ENCODE measurements at regions not wholly inside any gene's neighbourhood (a gene's known extent, or its start where the extent isn't known, plus 50 kb on each side); places are given as distances from the start of the nearest gene placed in this dataset.
"Not testable (repeated sequence)": the region's sequence is repeated elsewhere in the genome, so short reads cannot be mapped to it uniquely, and the experiment has no call there.

DNA sequence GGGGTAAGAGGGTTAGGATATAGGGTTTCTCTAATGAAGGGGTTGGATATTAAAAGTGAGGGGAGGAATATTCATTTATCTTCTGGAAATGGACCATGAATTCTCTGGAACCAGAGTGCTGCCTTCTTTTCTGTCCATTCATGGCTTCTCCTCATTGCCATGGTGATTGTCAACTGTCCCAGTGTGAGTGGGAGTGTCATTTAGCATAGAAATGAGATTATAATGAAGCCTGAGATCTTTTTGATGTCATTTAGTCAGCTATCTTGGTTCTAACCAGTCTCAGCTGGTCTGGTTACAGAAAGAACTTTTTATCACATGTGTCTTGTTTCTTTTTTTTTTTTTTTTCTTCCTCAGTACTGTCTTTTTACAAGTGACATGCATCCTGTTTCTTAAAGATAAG, 497.3 kb upstream of the PITX2 start:
- DNase-seq (ENCODE audit: low read depth in 3 of 3, low spot score in 1 of 3), result no peak

DNA sequence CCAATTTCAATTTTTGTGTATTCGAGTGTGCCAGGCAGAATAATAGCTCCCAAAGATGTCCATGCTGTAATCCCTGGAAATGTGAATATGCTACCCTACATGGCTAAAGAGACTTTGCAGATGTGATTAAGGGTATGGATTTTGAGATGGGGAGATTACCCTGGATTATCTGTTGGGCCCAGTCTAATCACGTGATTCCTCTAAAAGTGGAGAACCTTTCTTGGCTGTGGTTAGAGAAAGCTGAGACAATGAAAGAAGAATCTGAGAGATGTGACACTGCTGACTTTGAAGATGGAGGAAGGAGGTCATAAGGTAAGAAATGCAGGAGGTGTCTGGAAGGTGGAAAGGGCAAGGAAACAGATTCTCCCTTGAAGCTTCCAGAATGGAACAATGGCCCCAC, 503.5 kb upstream of the PITX2 start:
- no peak for DNase-seq (ENCODE audit: low read depth in 3 of 3, low spot score in 1 of 3)

DNA sequence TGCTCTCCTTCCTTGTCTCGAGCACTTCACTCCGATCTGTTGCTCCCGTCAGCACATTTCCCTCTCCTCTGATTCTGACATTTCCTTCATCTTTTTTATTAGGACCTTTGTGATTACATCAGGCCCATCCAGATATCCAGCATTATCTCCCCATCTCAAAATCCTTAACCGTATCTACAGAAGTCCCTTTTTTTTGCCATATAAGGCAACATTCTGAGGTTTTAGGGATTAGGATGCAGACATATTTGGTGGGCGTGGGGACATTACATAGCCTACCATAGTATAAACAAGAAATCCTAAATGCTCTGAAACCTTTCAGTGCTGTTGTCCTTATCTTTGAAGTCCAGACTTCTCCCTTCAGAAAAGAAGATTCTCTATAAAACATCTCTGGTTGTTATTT, 505.0 kb upstream of the PITX2 start:
- no peak for DNase-seq (ENCODE audit: low read depth in 3 of 3, low spot score in 1 of 3)

DNA sequence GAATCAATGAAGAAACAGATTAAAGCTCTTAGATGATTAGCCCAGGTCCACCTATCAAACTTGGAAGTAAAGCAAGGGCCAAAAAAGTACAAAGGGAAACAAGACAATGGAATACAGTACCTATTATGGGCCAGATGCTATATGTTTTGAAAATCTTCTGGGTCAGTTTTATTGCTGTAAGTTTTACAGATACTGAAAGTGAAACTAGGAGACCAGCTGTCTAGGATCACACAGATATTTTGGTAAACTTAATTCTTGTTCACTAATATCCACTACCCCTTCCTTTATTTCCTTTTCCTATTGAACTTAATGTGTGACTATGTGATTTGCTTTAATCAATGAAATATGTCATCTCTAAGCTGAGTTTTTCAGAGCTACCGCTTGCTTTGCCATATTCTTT, 505.4 kb upstream of the PITX2 start:
- no peak for DNase-seq (ENCODE audit: low read depth in 3 of 3, low spot score in 1 of 3)

DNA sequence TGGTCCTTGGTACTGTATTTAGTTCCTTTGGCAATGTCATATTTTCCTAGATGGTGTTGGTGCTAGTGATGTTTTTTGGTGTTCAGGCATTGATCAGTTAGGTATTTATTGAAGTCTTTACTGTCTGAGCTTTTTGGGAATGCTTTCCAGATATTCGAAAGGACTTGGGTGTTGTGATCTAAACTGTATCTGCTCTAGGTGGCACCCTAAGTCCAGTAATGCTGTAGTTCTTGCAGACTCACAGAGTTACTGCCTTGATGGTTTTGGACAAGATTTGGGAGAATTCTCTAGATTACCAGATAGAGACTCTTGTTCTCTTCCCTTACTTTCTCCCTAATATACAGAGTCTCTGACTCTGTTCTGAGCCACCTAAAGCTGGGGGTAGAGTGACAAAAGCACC, 513.6 kb upstream of the PITX2 start:
- no peak for DNase-seq (ENCODE audit: low read depth in 3 of 3, low spot score in 1 of 3)

DNA sequence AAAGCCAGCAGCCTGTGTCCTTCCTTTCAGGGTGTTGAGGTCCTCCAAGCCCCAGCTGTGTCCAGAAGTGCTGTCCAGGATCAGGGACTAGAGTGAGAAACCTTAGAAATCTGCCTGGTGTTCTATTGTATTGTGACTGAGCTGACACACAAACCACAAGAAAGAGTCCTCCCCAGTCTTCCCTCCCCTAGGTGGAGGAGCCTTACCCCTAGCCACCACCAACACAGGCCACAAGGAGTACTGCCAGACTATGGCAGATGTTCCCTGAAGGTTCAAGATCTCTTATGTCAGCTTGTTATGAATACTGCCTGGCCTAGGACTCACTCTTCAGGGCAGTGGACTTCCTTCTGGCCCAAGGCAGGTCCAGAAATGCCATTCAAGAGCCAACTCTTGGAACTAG, 514.1 kb upstream of the PITX2 start:
- no peak for DNase-seq (ENCODE audit: low read depth in 3 of 3, low spot score in 1 of 3)

DNA sequence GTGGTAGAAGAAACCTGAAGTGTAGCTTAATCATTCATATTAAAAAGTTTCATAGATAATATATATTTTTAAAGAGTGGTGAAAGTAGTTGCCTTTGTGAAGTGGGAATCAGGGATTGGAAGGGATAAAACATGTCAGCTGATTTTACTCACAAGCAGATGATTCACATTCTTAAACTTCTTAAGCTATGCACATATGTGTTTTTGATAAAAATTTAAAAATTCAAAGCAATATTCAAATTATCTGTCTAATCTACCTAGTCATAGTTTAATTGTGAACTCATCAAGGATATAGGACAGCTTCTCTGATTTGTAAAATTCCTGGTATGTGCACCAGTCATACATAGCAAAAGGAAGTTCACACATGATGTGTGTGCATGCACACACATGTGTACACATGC, 520.6 kb upstream of the PITX2 start:
- no peak for DNase-seq (ENCODE audit: low read depth in 3 of 3, low spot score in 1 of 3)

DNA sequence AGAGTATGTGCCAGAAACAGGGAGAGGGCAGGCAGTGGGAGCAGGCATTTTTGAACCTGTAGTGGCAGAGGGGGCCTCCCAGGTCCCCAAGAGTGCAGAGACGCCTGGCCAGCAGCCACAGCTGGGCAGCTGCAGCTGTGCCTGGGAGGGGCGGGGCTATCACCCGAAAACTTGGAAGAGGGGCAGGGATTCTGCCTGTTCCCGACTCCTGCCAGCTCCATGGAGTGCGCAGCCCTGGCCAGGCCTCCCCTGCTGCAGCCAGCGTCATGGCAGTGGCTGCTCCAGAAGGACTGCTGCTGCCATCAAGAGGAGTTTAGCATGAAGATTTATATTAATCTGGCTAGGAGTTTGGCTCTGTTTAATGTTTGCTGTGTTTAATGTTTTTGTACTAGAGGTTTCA, 532.1 kb upstream of the PITX2 start:
- no peak for DNase-seq (ENCODE audit: low read depth in 3 of 3, low spot score in 1 of 3)

DNA sequence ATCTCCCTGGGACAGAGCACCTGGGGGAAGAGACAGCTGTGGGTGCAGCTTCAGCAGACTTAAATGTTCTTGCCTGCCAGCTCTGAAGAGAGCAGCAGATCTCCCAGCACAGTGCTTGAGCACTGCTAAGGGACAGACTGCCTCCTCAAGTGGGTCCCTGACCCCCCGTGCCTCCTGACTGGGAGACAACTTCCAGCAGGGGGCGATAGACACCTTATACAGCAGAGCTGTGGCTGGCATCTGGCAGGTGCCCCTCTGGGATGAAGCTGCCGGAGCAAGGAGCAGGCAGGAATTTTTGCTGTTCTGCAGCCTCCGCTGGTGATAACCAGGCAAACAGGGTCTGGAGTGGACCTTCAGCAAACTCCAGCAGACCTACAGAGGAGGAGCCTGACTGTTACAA, 541.7 kb upstream of the PITX2 start:
- not testable (repeated sequence) for DNase-seq (ENCODE audit: low read depth in 3 of 3, low spot score in 1 of 3)

DNA sequence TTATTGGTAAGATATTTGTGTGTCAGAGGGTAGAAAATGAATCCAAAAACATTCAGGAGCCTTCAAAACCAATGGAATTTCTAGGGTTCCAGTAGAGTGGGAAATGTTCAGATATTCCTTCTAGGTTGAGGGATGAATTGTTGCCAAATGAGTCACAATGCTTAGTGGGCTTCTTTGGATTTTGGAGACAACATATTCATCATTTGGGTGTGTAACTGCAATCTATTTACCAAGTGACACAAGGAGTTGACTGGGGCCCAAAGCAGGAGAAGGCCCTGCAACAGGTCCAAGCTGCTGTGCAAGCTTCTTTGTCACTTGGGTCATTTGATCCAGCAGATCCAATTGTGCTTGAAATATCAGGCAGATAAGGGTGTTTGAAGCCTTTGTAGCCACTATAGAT, 551.5 kb upstream of the PITX2 start:
- no peak for DNase-seq (ENCODE audit: low read depth in 3 of 3, low spot score in 1 of 3)

DNA sequence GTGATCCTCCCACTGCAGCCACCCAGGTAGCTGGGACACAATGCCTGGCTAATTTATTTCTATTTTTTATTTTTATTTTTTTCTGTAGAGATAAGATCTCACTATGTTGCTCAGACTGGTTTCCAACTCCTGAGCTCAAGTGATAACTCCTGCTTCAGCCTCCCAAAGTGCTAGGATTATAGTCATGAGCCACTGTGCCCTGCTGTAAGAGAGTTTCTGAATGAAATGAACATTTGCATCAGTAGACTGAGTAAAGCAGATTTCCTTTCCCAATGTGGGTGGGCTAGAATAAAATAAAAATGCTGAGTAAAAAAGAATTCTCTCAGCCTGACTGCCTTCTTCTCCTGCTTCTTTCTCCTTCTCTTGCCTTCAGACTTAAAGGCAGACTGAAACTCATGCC, 555.4 kb upstream of the PITX2 start:
- DNase-seq (ENCODE audit: low read depth in 3 of 3, low spot score in 1 of 3), result no peak

DNA sequence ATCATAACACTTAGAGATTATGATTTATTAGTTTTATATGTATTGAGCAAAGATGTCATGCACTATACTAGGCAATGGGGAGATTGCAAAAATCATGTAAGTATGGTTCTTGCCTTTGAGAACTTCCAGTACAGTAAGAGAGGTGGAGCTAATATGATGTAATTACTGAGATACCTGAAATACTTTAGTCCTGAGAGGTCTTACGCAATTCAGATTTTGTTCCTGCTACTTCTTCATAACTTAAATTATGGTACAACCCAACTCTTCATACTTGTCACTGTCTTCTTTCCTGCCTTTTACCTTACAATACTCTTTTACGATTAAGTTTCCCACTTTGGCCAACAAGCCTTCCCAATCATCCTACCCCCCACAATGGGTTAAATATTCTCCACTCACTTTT, 564.2 kb upstream of the PITX2 start:
- DNase-seq (ENCODE audit: low read depth in 3 of 3, low spot score in 1 of 3), result no peak

DNA sequence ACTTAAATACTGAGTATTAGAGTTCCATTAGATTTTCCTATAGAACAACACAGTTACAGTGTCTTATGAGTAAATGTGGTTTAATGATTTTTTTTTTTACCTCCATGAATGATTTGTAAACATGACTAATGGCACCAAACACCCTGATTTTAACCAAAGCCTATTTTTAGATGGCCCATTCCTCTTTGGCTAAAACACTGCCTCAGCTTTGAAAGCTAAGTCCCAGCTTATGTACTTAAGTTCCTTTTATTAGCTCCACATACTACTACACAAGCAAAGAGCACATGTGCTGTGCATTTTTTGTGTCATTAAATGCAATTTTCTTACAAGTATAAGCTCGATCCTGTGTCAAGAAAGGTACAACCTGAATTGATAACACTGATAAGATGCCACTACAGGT, 575.6 kb upstream of the PITX2 start:
- no peak for DNase-seq (ENCODE audit: low read depth in 3 of 3, low spot score in 1 of 3)

DNA sequence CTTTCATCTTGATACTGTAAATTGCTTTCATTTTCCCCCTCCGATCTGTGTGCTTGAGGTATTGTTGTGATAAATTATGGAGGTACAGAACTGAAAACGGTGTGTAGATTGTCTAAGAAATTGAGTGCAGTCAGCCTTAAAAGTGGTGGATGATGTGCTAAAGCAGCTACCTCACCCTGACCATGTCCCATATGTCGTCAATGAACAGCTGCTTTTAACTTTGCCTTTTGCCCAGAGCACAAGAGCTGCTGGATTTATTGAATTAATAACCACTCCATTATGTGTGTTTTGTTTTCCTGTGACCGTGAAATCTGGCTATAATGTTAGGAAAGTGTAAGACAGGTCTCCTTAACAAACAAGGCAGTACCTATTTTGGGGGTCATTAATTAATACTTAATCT, 581.9 kb upstream of the PITX2 start:
- no peak for DNase-seq (ENCODE audit: low read depth in 3 of 3, low spot score in 1 of 3)

DNA sequence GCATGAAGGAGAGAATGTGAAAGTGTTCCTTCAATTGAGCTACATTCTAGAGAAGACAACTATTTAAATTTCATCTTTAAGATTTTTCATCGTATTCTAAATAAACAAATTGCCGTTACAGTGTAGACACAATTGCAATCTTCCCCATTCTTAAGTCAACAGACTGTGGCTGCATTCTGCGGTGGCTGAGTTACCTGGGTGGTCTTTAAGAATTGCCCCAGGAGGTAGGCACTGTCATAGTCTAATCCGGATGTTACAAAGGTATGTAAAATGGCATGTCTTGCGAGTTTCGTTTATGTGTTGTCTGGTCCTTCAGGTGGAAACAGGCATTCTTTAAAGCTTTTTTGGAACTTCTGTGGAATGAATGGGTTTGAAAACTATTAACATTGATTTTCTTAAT, 586.1 kb upstream of the PITX2 start:
- DNase-seq (ENCODE audit: low read depth in 3 of 3, low spot score in 1 of 3), result no peak

DNA sequence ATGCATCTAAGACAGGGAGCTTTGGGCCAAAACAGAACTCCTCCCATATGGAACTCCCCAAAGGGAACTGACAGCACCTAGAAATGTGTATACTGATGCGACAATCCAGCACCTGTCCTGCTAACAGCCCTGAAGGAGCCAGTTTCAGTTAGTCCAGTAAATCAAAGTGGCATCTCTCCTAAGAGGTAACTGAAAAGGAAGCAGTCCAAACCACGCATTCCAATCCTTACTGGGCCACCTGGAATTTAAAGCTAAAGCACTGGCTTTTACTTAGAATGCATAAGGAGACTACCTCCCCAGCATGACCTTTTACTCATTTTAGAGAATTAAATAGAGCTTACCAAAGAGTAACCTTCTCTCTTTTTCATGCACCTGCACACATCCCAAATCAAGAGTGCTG, 586.8 kb upstream of the PITX2 start:
- DNase-seq (ENCODE audit: low read depth in 3 of 3, low spot score in 1 of 3), result no peak

DNA sequence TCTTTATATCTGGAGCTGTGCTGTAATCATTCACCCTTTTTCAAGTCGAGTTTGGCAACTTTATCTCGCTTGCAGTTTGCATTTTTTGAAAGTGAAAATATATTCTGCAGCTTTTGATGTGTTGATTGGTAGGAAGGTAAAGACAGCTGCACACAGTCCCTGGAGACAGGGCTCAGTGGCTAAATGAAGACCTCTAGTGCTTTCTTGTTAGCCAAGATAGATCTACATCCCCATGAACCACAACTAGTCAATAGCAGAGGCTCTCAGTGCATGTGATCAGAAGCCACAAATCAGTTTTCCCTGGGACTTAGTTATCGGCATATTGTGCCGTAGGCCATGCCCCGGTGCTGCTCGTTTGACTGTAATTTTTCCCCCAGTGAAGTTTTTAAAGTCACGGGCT, 587.7 kb upstream of the PITX2 start:
- no peak for DNase-seq (ENCODE audit: low read depth in 3 of 3, low spot score in 1 of 3)

DNA sequence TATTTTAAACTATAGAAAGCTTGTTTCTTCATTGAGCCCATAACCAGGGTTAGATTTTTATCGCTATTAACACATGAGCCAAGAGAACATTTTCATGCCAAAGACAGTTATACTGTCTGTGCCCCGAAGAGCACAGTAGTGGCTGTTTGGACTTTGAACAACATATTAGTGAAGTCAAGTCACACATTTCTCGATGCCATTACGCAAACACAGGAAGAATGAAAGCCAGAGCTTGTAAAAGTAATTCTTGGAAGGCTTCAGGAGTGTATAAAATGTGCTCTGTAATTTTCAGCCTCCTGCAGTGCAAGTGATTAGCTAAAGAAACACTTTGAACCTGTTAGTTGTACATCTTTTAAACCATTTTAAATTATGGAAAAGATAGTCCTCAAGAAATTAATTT, 590.7 kb upstream of the PITX2 start:
- DNase-seq (ENCODE audit: low read depth in 3 of 3, low spot score in 1 of 3), result no peak

DNA sequence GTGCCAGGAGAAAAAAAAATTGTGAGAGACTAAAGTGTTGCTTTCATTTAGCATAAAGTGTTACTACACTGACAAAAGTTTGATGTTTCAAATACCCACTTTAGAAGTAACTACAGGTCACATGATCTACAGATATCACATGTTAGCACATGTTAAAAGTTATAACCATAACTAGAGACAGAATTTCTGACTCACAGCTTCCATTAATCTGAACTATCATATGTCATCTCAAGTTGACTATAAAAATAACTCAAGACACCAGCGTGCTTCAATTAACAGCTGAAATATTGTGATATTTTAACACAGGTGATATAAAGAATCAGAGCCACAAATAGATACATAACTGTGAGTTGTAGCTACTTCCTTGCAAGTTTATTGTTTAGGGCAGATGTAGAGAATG, 591.5 kb upstream of the PITX2 start:
- DNase-seq (ENCODE audit: low read depth in 3 of 3, low spot score in 1 of 3), result no peak

DNA sequence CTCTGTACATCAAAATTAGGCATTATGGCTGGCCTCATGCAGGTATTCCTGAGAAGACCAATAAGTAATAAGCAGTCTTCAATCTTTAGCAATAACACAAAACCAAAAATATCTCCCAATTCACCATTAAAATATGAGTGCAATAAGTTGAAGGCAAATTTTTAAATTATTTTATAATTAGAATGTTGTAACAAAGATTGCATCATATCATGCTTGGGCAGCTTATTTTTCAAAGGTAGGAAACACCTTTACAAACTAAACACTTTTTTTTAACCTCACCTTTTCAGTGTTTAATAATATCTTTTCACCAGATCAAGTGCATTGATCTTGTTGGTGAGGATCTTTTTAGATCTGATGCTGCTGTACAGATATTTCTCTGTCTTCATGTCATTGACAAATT, 592.9 kb upstream of the PITX2 start:
- DNase-seq (ENCODE audit: low read depth in 3 of 3, low spot score in 1 of 3), result no peak

DNA sequence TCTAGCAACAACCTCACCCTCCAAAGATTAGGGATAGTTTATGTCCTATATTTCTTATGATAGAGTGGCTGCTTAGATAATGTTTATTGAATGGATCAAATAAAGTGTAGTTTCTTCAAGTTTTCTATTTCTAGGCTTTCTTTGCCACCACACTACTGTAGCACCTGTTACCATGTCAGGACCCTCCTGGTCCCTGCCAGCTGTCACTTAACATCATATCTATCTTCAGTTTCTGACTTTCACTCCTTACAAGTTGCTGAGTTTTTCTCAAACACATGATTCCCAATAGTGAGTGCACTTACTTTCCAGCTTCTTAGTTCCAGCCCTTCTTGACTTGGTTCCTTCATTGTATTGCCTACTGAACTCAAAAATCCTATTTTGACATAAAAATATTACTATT, 593.9 kb upstream of the PITX2 start:
- DNase-seq (ENCODE audit: low read depth in 3 of 3, low spot score in 1 of 3), result no peak

DNA sequence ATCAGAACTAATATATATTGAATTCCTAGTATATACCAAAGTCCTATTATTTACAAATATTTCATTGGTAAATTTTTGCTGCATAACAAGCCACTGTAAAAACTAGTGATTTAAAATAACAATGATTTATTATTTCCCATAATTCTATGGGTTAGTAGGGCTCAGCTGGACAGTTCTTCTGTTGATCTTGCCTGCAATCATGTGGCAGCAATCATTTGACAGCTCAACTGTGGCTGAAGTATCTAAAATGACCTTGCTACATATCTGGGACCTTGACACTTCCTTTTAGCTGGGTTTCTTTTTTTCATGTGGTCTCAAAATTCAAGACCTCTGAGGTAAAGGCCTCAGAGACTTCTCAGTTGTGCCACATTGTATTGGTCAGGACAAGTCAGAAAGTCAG, 598.5 kb upstream of the PITX2 start:
- DNase-seq (ENCODE audit: low read depth in 3 of 3, low spot score in 1 of 3), result no peak

DNA sequence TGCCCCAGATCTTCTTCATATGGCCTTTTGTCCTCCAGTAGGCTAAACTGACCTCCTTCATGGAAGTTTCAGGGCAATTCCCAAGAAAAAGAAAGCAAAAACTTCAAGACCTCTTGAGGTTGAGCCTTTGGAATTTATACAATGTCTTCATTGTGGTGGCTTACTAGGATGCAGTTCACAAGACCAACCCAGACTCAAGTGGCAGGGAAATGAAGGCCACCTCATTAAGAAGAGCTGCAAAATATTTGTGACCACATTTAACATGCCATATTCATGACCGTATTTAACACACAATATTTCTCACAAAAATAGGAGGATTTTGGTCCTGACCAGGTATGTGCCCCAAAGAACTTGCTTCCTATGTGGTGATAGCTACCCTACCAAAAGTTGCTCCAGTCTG, 605.5 kb upstream of the PITX2 start:
- no peak for DNase-seq (ENCODE audit: low read depth in 3 of 3, low spot score in 1 of 3)

DNA sequence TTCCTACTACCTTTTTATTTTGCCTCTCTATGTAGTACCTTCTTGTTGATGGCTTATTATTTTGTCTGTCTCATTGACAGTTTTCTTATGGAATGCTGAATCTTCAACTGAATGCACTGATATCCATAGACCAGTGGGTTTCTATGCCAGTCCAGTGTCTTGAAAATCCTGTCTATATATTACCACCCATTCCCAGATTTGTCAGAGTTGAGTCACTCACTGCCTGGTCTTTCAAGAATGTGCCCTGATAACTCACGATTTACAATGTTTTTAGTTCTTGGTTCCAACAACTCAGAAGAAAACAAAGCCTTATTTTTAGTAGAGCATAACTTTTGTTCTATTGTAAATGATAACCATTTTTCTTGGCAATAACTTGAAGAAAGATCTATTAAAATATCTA, 606.0 kb upstream of the PITX2 start:
- no peak for DNase-seq (ENCODE audit: low read depth in 3 of 3, low spot score in 1 of 3)

DNA sequence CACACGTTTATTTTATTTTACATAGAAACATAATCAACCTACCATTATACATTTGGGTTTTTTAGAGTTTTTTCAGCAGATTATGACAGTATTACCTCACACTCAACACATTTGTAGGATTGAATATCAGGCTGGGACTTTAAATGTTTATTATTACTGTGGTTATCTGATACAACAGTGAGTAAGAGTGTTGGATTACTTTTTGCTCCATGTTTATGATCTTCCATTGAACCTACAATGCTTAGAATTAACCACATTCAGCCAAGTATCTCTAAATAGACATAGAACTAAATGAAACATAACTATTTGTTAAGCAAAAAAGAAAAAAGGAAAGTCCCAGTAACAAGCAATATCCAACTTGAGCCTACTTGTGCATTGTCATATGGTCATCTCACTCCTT, 607.4 kb upstream of the PITX2 start:
- DNase-seq (ENCODE audit: low read depth in 3 of 3, low spot score in 1 of 3), result no peak
